Kidney epithelial cell (primary cell): ENCODE measurements at regions not wholly inside any gene's neighbourhood (a gene's known extent, or its start where the extent isn't known, plus 50 kb on each side); places are given as distances from the start of the nearest gene placed in this dataset.
"Not testable (repeated sequence)": the region's sequence is repeated elsewhere in the genome, so short reads cannot be mapped to it uniquely, and the experiment has no call there.

ENCODE experiments used
- DNase-seq: peaks from one replicate; pipeline ENCODE4 v3.0.0-alpha.2; 2010; ENCODE audit warnings: low read depth
- H3K27me3 ChIP-seq: 2 replicates; pipeline ENCODE4 v1.6.0; 2011; ENCODE audit warnings: low read length; ENCODE audit not compliant: control insufficient read depth, insufficient read depth
- H3K36me3 ChIP-seq: 2 replicates; pipeline ENCODE4 v1.5.1; 2011; ENCODE audit warnings: low read length; ENCODE audit not compliant: control insufficient read depth, insufficient read depth
- H3K4me3 ChIP-seq: 2 replicates; pipeline ENCODE4 v1.5.1; 2011; ENCODE audit warnings: low read depth, mild to moderate bottlenecking, control low read depth, low read length
- CTCF ChIP-seq: IDR thresholded peaks from 2 replicates; pipeline ENCODE4 v1.5.1; 2011; ENCODE audit warnings: mild to moderate bottlenecking, moderate library complexity, low read length, control low read depth, inconsistent platforms; ENCODE audit not compliant: insufficient read depth, poor library complexity, severe bottlenecking

- no peak overlapping the region for H3K4me3 ChIP-seq
- H3K36me3 ChIP-seq = no peaks in the 10 kb centered on the region
- DNase-seq = no peak
- no peaks in the 10 kb centered on the region for H3K27me3 ChIP-seq
- no peak for TF ChIP-seq CTCF
Observed at GRCh38 chr5:62900976-62901375, 322.4 kb downstream of the LRRC70 start.

- H3K27me3 ChIP-seq = no peaks in the 10 kb centered on the region
- H3K36me3 ChIP-seq = no peaks in the 10 kb centered on the region
- no peak for DNase-seq
- H3K4me3 ChIP-seq = no peak overlapping the region
- no peak for TF ChIP-seq CTCF
Observed at GRCh38 chr5:62896121-62896893, 317.7 kb downstream of the LRRC70 start.

DNA sequence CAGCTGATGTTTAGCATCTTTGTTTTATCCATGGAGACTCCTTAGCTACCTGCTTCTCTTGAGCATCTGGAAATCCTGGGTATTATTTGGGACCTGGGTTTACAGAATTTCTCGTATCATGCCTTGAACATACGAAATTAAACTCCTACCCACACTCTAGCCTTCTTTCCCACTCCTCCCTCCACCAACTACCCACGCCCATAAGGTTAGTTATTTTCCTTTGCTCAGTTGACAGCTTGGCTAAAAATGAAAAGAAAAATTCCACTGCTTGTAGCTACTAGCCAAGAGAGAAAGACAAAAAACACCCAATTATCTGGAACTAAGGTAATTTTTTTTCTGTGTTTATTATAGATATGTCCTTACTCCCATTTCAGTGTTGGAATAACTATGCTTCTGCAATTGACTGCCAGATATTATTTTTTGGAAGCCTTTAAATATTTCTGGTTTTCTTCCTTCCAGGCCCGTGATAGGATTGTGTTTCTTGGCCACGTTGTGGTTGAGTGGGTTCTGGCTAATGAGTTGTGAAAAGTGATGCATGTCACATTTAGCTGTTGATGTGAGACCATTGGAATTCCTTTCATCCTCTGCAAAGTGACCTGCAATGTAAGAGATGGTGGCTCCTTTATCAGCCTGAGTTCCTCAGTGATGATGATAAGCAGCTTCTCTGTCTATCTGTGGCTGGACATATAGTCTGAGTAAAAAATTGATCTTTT lies 308.1 kb downstream of the LRRC70 start:
- DNase-seq = peak; percentile 70
- Histone ChIP-seq H3K27me3 (no peaks in the 10 kb centered on the region), H3K36me3 (no peaks in the 10 kb centered on the region), H3K4me3 (no peak overlapping the region)
- no peak for TF ChIP-seq CTCF

DNA sequence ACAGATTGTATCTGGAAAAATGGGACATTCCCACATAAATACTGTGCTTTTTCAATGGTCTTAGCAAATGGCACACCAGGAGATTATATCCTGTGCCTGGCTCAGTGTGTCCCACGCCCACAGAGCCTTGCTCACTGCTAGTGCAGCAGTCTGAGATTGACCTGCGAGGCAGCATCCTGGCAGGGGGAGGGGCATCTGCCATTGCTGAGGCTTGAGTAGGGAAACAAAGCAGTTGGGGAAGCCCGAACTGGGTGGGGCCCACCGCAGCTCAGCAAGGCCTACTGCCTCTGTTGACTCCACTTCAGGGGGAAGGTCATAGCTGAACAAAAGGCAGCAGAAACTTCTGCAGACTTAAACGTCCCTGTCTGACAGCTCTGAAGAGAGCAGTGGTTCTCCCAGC lies 258.7 kb downstream of the LRRC70 start:
- H3K27me3 ChIP-seq, H3K4me3 ChIP-seq, H3K36me3 ChIP-seq, DNase-seq: not testable (repeated sequence)

GRCh38 chr5:62829604-62829986 lies 251.0 kb downstream of the LRRC70 start:
- H3K27me3 ChIP-seq = no peaks in the 10 kb centered on the region
- no peaks in the 10 kb centered on the region for H3K36me3 ChIP-seq
- TF ChIP-seq CTCF = no peak
- H3K4me3 ChIP-seq = no peak overlapping the region
- DNase-seq = no peak

DNA sequence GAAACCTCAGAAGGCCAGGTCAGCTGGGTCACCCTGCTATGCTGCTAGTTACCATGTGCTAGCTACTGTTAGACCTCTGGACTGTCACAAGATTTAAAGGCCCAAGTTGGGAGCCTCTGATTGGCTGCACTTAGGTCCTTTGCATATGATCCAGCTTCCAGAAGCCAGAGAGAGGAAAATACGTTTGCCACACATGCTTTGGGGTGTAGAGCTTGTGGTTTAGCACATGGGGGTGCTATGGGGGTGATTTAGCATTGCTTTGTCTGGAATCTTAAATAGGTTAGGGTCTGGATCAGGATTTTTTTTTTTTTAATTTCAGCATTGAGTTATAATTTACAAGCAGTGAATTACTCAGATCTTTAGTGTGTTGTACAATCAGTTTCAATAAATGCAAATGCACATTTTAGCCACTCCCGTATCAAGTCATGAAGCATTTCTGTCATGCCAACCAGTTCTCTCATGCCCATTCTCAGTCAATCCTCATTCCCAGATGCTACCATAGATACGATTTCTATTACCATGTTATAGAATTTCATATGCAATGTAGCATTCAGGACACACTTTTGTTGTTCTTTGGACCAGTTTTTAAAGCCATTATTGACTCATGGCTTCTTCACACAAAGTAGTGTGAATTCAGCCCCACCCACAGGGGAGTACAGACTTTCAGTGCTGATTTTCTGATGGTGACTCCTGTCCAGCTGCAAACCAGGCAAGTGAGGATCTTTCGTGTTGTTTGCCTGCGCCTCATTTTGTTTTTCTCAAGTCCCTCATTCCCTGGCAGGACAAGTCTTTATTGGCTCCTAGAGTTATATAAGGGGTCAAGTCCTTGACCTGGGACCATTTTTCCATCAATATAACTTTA lies 250.4 kb downstream of the LRRC70 start:
- no peaks in the 10 kb centered on the region for H3K27me3 ChIP-seq
- TF ChIP-seq CTCF = no peak
- no peak for DNase-seq
- H3K36me3 ChIP-seq = no peaks in the 10 kb centered on the region
- no peak overlapping the region for H3K4me3 ChIP-seq
